HepG2 (cell line): ENCODE measurements at regions not wholly inside any gene's neighbourhood (a gene's known extent, or its start where the extent isn't known, plus 50 kb on each side); places are given as distances from the start of the nearest gene placed in this dataset.

Experiments used
- ATAC-seq: fragments of 200-7000 bp; cut with Tn5 transposase; 3 replicates; pipeline ENCODE4 v1.9.1; 2020; ENCODE audit warnings: mild to moderate bottlenecking, moderate library complexity
- BruUV-seq: library from RNA; stranded (reverse); fragments of 400-500 nt; replicated peaks from 2 replicates; lab custom pipeline; 2021; lab: Mats Ljungman, UMichigan
- CTCF ChIA-PET: fragments of 300-600 bp; formaldehyde crosslinking; extraction: SDS; loops from one replicate; lab custom pipeline; 2021; ENCODE audit warnings: low total read pairs, inconsistent platforms, low intra/inter-chr PET ratio; lab: Yijun Ruan, JAX
- POLR2A ChIA-PET: fragments of 350-600 bp; sonication (Branson Sonifier 250); formaldehyde crosslinking; loops from one replicate; lab custom pipeline; 2020; ENCODE audit warnings: antibody characterized with exemption, inconsistent platforms; lab: Yijun Ruan, JAX
- DNase-seq: peaks from one replicate; pipeline ENCODE4 v3.0.0-alpha.2; 2015; ENCODE audit warnings: low spot score
- FAIRE-seq: peaks from 3 replicates; lab custom pipeline; 2011; peaks lifted over from hg19 to GRCh38; lab: Jason Lieb, UNC
- H2AFZ ChIP-seq: one replicate; pipeline ENCODE4 v1.6.1; 2011; ENCODE audit warnings: low read length, inconsistent platforms
- H3K27ac ChIP-seq: fragments of 300-600 bp; 3 replicates; pipeline ENCODE4 v1.8.0; 2011; ENCODE audit warnings: mixed run types, mild to moderate bottlenecking, mixed read lengths, low read length, inconsistent platforms; ENCODE audit not compliant: insufficient read depth; ENCODE audit errors: extremely low read length
- H3K27me3 ChIP-seq, 2 experiments: fragments of 200-600 bp in 1 of 2; 2 replicates in 1 of 2; 3 replicates in 1 of 2; pipeline versions ENCODE4 v1.6.0 to v1.8.0; 2011; ENCODE audit warnings: low read length in 2 of 2, mild to moderate bottlenecking in 2 of 2, moderate library complexity in 2 of 2, inconsistent platforms in 1 of 2; ENCODE audit not compliant: insufficient read depth in 2 of 2, control insufficient read depth in 1 of 2
- H3K36me3 ChIP-seq, 2 experiments: fragments of 200-600 bp in 1 of 2; replicated peaks in 1 of 2; 2 replicates in 1 of 2; 3 replicates in 1 of 2; pipeline versions ENCODE4 v1.5.1 to v1.8.0; 2011; ENCODE audit warnings: low read length in 2 of 2, inconsistent platforms in 1 of 2; ENCODE audit not compliant: insufficient read depth in 2 of 2, control insufficient read depth in 1 of 2
- H3K4me1 ChIP-seq: 2 replicates; pipeline ENCODE4 v1.5.1; 2012; ENCODE audit warnings: low read length, inconsistent platforms; ENCODE audit not compliant: insufficient read depth
- H3K4me2 ChIP-seq: 2 replicates; pipeline ENCODE4 v1.6.0; 2011; ENCODE audit warnings: low read depth, low read length, inconsistent platforms
- H3K4me3 ChIP-seq, 3 experiments: fragments of 200-600 bp in 1 of 3; sonication (generic), shearing (Covaris generic) in 1 of 3; replicated peaks in 1 of 3; 2 replicates each; pipeline ENCODE4 v1.5.1; 2011 to 2016; ENCODE audit warnings: low read length in 3 of 3, inconsistent platforms in 2 of 3, low read depth in 2 of 3, mild to moderate bottlenecking in 2 of 3, control low read depth in 1 of 3, mixed read lengths in 1 of 3; ENCODE audit not compliant: insufficient read depth in 1 of 3
- H3K79me2 ChIP-seq: one replicate; pipeline ENCODE4 v1.6.1; 2011; ENCODE audit warnings: low read length, inconsistent platforms; ENCODE audit not compliant: insufficient read depth
- H3K9ac ChIP-seq: 2 replicates; pipeline ENCODE4 v1.6.0; 2011; ENCODE audit warnings: mild to moderate bottlenecking, low read depth, low read length, inconsistent platforms; ENCODE audit not compliant: insufficient read depth
- H3K9me3 ChIP-seq: 2 replicates; pipeline ENCODE4 v1.5.1; 2012; ENCODE audit warnings: mild to moderate bottlenecking, low read length
- H4K20me1 ChIP-seq: 2 replicates; pipeline ENCODE4 v1.6.0; 2011; ENCODE audit warnings: inconsistent platforms, mild to moderate bottlenecking, low read length, moderate library complexity; ENCODE audit not compliant: insufficient read depth
- ATF7-NPFF ChIP-seq: sonication (generic); formaldehyde crosslinking; IDR thresholded peaks from 2 replicates; pipeline ENCODE4 v1.8.1; 2023; ENCODE audit warnings: mild to moderate bottlenecking, low read depth, missing genetic modification reagents, moderate library complexity
- MAFG ChIP-seq: sonication (generic); formaldehyde crosslinking; IDR thresholded peaks from 2 replicates; pipeline ENCODE4 v1.5.1; 2020; ENCODE audit warnings: mild to moderate bottlenecking, missing genetic modification reagents
- PHF5A ChIP-seq: IDR thresholded peaks from one replicate; pipeline ENCODE4 v1.6.1; 2018; ENCODE audit warnings: low read depth, missing genetic modification reagents; ENCODE audit not compliant: unreplicated experiment
- REXO4 ChIP-seq: sonication (generic); formaldehyde crosslinking; IDR thresholded peaks from 2 replicates; pipeline ENCODE4 v1.8.0; 2022; ENCODE audit warnings: missing genetic modification reagents, mild to moderate bottlenecking, borderline replicate concordance
- TCF12 ChIP-seq, 2 experiments: fragments of 450-650 bp in 1 of 2; sonication (generic) in 1 of 2; formaldehyde crosslinking in 1 of 2; IDR thresholded peaks; 2 replicates each; pipeline versions ENCODE4 v1.6.1 to v1.8.0; 2017 to 2022; ENCODE audit warnings: antibody characterized with exemption in 1 of 2, mild to moderate bottlenecking in 1 of 2, missing genetic modification reagents in 1 of 2, moderate library complexity in 1 of 2
- ZNF468 ChIP-seq: sonication (generic); formaldehyde crosslinking; IDR thresholded peaks from 2 replicates; pipeline ENCODE4 v1.8.0; 2022; ENCODE audit warnings: mild to moderate bottlenecking, moderate library complexity, missing genetic modification reagents
- ZNF629 ChIP-seq: sonication (generic); formaldehyde crosslinking; conservative IDR thresholded peaks from 2 replicates; pipeline ENCODE4 v1.5.0; 2020; ENCODE audit warnings: missing genetic modification reagents
- WGBS: methylation state at CpG from one replicate; pipeline ENCODE4 v1.1.6; 2017; ENCODE audit warnings: low lambda C conversion rate; 5-methylcytosine and 5-hydroxymethylcytosine counted together
- in situ Hi-C: cut with HindIII; loops from 2 replicates; pipeline ENCODE4 v1.10.0; 2017; ENCODE audit warnings: low pct_unique_long_range_greater_than_20kb; ENCODE audit not compliant: extremely low pct_ligation_motif_present
- intact Hi-C: fragments of 100-400 bp; cut with micrococcal nuclease; formaldehyde crosslinking; loops from one replicate; pipeline ENCODE4 v1.10.0; 2022; ENCODE audit not compliant: unreplicated experiment

GRCh38 chr20:51924509-51924908, 122.2 kb upstream of the SALL4 start:
- intact Hi-C loops: no loop called here
- TF ChIP-seq ATF7-NPFF (no peak), MAFG (CRISPR knock-in tag) (no peak), ZNF629 (peak; percentile 84)
- Histone ChIP-seq H3K36me3 (no peaks in the 10 kb centered on the region), H3K27ac (no peak overlapping the region), H3K4me1 (no peaks in the 10 kb centered on the region), H4K20me1 (no peaks in the 10 kb centered on the region), H3K4me2 (no peak overlapping the region), H2AFZ (no peak overlapping the region), H3K4me3 (no peak overlapping the region), H3K9ac (no peak overlapping the region), H3K79me2 (no peaks in the 10 kb centered on the region), H3K27me3 (no peaks in the 10 kb centered on the region), H3K9me3 (no peaks in the 10 kb centered on the region)
- in situ Hi-C loops: no loop called here
- POLR2A ChIA-PET: no interaction called here
- no TSS peak for BruUV-seq
- 48% methylated on average over 3 of the region's 3 CpGs for WGBS
- ATAC-seq: no peak
- CTCF ChIA-PET: no interaction called here
- FAIRE-seq: no peak
- no peak for DNase-seq

GRCh38 chr20:51923633-51924032, 121.3 kb upstream of the SALL4 start:
- Histone ChIP-seq H4K20me1 (no peaks in the 10 kb centered on the region), H2AFZ (no peak overlapping the region), H3K4me3 (no peak overlapping the region), H3K36me3 (no peaks in the 10 kb centered on the region), H3K4me2 (no peak overlapping the region), H3K27ac (no peak overlapping the region), H3K9me3 (no peaks in the 10 kb centered on the region), H3K4me1 (no peaks in the 10 kb centered on the region), H3K27me3 (no peaks in the 10 kb centered on the region), H3K9ac (no peak overlapping the region), H3K79me2 (no peaks in the 10 kb centered on the region)
- TF ChIP-seq PHF5A (CRISPR knock-in tag) (no peak), ZNF468 (CRISPR knock-in tag) (no peak), TCF12 (IDR thresholded peaks at IDR 0.05) (no peak), TCF12 (CRISPR knock-in tag; IDR thresholded peaks at IDR 0.05) (no peak), REXO4 (CRISPR knock-in tag) (no peak)
- no TSS peak for BruUV-seq
- ChIA-PET POLR2A (no interaction called here), CTCF (no interaction called here)
- DNase-seq (no peak), ATAC-seq (no peak), FAIRE-seq (no peak)
- intact Hi-C loops (no loop called here), in situ Hi-C loops (no loop called here)
- 45% methylated on average over 2 of the region's 2 CpGs for WGBS
